Breast epithelium (tissue), 3 donors: ENCODE measurements at regions not wholly inside any gene's neighbourhood (a gene's known extent, or its start where the extent isn't known, plus 50 kb on each side); places are given as distances from the start of the nearest gene placed in this dataset.

Source experiments
- CTCF ChIP-seq, 3 donors: fragments of 450-650 bp; IDR thresholded peaks; one replicate each; pipeline ENCODE4 v1.5.1; 2016 to 2017; ENCODE audit warnings: antibody characterized with exemption in 3 of 3, mild to moderate bottlenecking in 3 of 3, moderate library complexity in 3 of 3
- POLR2A ChIP-seq: fragments of 450-650 bp; IDR thresholded peaks from one replicate; pipeline ENCODE4 v1.6.1; 2016; ENCODE audit warnings: antibody characterized with exemption, mild to moderate bottlenecking, moderate library complexity
- POLR2AphosphoS5 ChIP-seq, 3 donors: sonication (generic); formaldehyde crosslinking; IDR thresholded peaks; one replicate each; pipeline ENCODE4 v1.6.1; 2017; ENCODE audit warnings: antibody characterized with exemption in 3 of 3

- no peak for TF ChIP-seq POLR2A
- TF ChIP-seq CTCF (IDR thresholded peaks at IDR 0.05), result no peak
- TF ChIP-seq POLR2AphosphoS5 (IDR thresholded peaks at IDR 0.05), result no peak
Measured at GRCh38 chr22:34620161-34620560, 445.8 kb upstream of the ISX start.
